ENCODE measurements at regions not wholly inside any gene's neighbourhood (a gene's known extent, or its start where the extent isn't known, plus 50 kb on each side); places are given as distances from the start of the nearest gene placed in this dataset.
A peak's percentile ranks its signal among the peaks of the same experiment; 100 is the strongest.

DNA sequence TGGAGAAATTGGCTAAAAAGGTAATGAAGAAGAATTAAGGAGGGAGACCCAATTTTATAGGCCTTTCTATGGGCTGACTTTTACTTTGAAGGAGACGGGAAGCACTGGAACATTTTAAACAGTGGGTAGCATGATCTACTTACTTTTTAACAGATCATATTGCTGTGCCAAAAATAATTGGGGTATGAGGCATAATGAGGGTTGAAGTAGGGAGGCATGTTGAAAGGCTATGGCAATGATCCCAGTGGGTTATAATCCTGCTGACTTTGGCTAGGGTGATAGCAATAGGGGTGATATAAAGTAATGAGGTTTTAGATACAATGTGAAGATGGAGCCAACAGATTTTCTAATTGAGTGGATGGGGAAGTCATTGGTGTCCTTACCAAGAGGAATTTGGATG lies 73.2 kb downstream of the GPR37 start:
- DNase-seq, result no peak

- DNase-seq, result no peak
These were observed 74.8 kb downstream of the GPR37 start for GRCh38 chr7:124690840-124691239.

DNA sequence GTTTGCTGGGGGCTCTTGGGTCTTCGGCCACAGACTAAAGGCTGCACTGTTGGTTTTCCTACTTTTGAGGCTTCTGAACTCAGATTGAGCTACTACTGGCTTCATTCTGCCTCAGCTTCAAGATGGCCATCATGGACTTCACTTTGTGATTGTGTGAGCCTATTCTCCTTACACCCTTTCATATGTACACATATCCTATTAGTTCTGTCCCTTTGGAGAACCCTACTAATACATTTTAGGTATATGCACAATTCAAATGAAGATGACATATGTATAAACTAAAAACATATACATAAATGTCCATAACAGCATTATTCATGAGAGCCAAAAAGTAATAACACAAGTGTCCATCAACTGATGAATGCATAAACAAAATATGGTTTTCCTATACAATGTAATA lies 75.7 kb downstream of the GPR37 start:
- DNase-seq, result no peak

- DNase-seq, result no peak
These were observed 76.1 kb downstream of the GPR37 start for GRCh38 chr7:124689523-124689922.

DNA sequence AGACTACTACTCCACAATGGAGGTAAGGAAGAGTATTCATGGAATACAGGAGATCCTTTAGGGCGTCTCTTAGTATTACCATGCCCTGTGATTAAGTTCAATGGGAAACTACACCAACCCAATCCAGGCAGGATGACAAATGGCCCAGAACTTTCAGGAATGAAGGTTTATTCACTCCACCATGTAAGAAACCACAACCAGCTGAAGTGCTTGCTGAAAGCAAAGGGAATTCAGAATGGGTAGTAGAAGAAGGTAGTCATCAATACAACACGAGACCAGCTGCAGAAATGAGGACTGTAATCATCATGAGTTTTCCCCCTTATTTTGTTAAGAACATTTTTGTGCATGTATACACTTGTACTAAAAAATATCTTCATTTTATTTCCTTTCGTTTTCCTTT lies 76.6 kb downstream of the GPR37 start:
- no peak for DNase-seq

- no peak for DNase-seq
These were observed 78.9 kb downstream of the GPR37 start for GRCh38 chr7:124686543-124687171.

GRCh38 chr7:124681946-124682345 lies 83.6 kb downstream of the GPR37 start:
- no peak for DNase-seq

- DNase-seq, result no peak
These were observed 85.3 kb downstream of the GPR37 start for GRCh38 chr7:124680304-124680703.

GRCh38 chr7:124679586-124680225 lies 85.9 kb downstream of the GPR37 start:
- DNase-seq, result no peak

DNA sequence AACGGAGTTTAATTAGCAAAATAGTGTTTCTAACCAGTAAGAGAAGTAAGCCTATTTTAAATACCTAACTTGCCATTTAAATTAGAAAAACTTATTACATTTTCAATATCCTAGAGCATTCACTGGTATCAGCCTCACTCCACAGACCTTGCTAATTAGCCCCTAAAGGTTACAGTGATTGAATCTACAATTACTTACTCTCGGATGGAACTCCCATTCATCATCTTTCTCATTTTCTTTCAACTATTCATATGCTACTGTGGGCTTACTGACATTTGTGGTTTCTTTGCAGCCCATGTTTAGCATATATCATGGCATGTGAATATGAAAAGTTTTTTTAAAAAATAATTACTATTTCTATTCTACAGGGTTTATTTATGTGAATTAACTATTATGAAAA lies 86.4 kb downstream of the GPR37 start:
- no peak for DNase-seq

GRCh38 chr7:124674451-124674850 lies 91.1 kb downstream of the GPR37 start:
- DNase-seq, result no peak

DNA sequence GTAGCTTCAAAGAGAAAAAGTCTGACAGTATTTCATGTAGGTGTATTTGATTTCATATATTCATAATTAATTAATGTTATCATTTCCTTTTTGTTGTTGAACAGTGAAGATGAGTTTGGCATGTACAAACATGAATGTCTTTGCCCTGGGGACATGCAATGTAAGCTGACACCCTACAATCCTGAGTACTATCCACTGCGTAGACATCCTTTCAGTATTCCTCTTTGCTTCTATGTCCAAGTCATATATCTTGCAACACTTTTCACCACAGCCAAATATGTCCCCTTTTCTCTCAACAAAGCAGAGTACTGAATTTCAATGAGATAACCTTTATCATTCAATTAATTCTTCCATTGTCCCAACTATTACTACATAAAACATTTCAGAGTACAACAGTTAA lies 93.6 kb downstream of the GPR37 start:
- DNase-seq, result no peak

DNA sequence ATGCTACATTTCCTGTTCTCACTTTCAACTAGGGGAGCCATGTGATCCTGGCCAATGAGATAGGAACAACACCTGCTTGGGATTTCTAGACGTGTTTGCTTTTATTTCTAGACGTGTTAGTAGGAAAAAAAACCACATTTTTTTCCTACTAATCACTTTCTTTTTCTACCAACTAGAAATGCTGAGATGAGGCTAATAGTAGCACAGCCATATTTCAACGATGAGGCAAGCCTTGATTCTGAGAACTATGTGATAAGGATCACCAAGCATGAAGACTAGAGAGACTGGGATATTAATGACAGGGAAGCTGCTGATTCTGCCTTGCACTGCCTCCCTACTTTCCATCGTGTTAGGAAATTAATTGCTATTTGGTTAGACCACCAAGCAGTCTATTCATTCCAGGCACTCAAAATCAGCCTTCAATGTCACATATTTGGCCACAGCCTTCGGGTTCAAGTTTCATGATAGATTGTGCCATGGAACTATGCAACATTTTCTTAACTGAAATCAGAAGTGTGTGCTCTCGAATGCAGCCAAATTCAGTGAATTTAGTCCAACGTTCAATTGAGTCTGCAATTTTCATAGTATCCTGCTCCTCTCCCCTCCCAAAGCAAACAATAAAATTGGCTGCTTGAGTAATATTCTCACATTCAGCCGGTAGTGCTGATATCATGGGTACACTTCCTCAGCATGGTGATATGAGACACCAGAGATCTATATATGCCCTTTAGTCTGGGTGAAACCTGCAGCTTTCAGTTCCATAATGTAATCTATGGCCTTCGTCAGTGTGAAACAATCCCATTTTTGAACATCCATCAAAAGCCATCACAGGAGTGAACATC lies 98.1 kb downstream of the GPR37 start:
- no peak for DNase-seq

- DNase-seq, result no peak
These were observed 102.7 kb downstream of the GPR37 start for GRCh38 chr7:124662937-124663336.

DNA sequence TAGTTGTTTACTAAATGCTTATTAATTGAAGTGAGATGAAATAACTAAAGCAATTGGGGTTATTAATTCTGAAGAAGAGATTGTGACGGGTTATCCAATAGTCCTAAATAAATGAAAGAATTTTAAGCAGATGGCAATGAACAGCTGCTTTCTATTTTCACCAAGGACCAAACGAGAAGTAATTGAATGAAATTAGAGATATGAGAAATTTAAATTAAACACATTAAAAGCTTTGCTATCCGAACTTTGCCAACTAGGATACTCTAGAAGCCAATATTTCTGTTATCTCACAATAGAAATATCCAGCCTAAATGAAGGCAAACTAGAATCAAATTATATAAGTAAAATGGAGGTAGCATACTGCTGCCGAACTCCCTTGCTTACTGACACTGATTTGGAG lies 103.2 kb downstream of the GPR37 start:
- no peak for DNase-seq

DNA sequence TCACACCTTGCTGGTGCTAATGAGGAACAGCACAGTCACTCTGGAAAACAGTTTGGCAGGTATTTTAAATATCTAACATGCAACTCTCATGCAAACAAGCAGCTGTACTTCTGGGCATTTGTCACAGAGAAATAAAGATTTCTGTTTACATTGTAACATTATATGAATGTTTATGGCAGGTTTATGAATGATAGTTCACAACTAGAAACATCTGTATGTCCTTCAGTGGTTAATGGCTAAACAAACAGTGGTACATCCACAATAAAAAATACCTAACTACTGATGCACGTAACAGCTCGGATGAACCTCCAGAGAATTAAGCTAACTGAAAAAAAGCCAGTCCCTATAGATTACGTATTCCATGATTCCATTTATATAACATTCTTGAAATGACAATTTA lies 109.6 kb downstream of the GPR37 start:
- no peak for DNase-seq

DNA sequence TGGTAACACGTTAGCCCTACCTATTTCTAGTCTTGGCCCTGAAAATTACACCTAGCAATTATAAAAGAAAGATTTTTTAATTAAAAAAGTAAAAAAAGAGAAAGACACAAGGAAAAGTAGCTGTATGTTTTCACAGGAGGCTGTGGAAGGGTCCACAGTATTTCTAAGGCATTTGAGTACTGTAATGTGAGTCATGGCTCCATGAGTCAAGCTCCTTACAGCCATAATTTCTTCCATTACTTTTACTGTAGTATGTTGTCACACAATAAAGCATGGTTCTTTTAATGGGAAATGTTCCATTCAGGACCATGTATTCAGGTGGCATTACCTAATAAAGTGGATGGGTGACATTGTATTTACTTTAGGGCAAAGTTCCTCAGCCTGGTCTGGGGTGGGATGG lies 113.4 kb downstream of the GPR37 start:
- no peak for DNase-seq

DNA sequence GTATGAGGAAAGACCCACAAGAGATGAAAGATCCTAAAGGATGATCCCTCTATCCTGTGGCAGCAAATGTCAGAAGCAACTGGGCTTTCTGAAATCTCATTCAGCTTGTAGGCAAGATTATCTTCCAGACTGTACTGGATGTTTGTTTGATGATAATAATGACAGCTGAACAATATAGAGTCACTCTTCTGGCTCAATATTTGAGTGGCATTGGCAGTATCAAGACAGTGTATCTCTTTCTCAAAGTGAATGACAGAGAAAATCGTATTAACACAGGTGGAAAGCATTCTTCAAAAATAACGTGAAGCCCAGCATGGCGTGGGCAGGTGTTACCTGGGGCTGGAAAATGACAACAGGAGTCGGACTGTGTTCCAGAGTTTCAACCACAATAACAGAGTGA lies 114.5 kb downstream of the GPR37 start:
- DNase-seq, result no peak

DNA sequence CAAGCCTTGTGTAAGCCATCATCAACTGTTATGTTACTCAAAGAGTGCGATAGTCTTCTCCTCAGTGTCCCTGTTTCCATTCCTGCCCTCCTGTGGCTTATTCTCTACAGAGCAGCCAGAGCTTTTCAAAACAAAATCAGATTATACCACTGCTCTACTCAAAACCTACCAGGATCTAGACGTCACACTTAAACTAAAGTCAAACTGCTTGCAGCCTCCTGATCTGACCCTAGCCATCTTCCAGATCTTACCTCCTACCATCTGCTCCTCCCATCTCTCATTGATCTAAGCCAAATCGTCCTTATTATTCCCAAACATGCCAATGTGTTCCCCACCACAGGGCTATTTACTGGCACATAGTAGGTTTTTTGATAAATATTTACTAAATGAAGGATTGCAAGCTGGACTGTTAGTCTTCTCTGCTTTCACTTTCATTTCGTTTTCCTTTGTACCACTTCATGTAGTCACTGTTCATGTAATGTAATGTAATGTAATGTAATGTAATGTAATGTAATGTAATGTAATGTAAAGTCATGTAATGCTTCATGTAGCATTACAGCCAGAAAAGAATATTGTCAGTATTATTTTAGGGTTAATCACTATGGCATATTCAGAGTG lies 116.1 kb downstream of the GPR37 start:
- DNase-seq, result no peak

DNA sequence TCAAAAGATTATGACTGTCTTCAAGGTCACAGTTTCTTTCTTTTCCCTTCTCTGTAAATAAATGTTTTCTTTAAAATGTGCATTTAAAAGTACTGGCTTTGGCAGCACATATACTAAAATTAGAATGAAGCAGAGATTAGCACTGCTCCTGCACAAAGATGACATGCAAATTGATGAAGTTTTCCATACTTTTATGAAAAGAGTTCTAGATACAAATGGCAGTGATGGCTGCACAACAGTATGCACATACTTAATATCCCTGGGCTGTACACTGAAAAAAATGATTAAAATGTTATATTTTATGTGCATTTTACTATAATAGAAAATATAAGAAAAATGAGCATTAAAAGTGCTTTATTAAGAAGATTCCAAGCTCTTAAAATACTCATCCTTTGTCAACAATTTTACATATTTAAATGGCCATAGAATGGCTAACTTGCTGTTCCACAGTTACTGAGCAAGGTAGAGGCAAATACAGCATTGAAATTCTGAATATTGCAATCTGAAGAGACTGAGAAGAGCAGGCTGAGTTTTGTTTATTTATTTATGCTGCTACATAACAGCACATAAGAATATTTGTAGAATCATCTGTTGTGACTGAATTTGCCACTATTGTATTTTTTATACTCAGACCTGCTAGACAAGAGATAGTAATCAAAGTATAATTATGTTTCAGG lies 117.8 kb downstream of the GPR37 start:
- no peak for DNase-seq

GRCh38 chr7:124645704-124646103 lies 119.9 kb downstream of the GPR37 start:
- DNase-seq, result no peak

- DNase-seq, result peak; percentile 1
These were observed 122.2 kb downstream of the GPR37 start for GRCh38 chr7:124643311-124643811.

All from skin of body (tissue), 1 donor.